Kidney capillary endothelial cell (primary cell): ENCODE measurements at regions not wholly inside any gene's neighbourhood (a gene's known extent, or its start where the extent isn't known, plus 50 kb on each side); places are given as distances from the start of the nearest gene placed in this dataset.
A peak's percentile ranks its signal among the peaks of the same experiment; 100 is the strongest.
"Not testable (repeated sequence)": the region's sequence is repeated elsewhere in the genome, so short reads cannot be mapped to it uniquely, and the experiment has no call there.

Experiments
- DNase-seq: peaks from one replicate; pipeline ENCODE4 v3.0.0-alpha.2; 2018; ENCODE audit warnings: low spot score

DNA sequence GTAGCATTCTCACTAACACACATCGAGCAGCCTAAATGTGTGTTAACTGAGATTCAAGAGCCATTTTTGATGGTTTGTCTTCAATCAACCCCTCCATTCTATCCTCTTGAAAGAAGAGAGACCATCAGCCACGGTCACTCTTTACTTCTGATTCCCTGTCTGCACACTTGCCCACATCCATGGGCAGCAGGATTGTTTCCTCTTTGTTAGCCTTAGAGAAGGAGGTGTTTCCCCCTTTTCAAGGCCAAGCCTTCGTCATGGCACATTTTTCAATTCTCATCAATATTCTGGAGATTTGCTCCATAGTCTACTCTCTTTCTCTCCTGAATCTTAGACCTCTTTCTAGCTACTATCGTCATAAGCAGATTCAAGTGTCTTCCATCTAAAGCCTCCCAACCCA lies 522.4 kb upstream of the NAALADL2 start:
- no peak for DNase-seq

DNA sequence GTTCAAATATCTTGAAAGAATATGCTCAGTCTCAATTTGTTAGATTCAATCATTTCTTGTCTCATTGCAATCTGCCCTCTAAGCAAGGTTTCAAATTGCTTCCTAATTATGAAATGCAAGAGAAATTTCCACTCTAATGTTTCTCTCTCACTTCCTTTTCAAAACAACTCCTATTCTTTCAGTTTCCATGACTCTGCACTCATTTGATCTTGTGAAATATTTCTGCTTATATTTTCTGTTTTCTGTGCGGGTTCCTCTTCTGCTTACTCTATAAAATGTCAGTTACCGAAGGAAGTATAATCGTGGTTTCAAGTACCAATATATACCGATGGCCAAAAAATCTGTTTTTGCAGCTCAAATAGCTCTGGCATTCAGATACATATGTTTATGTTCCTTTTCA lies 521.9 kb upstream of the NAALADL2 start:
- no peak for DNase-seq

DNA sequence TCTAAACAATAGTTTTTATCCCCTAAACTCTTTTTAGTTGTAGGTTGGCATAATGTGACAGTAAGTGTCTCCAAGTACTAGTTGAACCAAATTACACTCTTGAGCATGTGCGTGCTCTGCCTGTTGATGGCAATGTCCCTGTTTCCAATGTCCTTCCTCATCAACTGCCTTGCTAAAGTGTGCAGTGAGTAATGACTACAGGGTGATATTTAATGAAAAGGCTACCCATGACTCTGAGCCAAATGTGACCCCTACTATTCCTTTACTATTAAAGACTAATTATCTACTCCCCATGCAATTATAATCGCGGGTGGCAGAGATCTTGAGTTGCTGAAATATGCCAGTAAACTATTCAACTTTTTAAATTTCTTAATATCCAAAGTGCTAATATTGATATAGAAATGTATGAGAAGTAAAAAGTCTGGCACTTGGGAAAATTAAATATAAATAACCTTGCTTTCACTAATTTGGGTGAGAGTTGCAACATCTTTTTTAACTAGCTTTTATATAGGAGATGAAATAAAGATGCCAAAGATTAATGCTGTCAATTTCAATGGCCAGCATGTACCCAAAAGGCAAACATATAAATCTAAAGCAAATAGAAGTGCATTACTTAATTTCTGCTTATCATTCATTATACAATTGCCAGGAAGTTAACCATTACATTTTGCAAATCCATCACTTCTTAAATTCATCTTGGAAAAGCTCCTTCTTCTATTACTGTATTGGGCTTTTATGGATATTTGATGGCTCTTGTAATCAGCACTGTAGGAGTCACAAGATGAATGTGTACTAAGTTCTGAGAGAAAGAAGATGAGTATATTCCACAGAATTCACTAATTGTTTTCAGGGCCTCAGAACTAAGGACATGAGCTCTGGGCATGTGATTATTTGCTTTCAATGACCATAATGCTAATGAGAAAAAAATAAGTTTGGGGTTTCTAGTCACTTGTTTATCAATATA lies 518.2 kb upstream of the NAALADL2 start:
- no peak for DNase-seq

DNA sequence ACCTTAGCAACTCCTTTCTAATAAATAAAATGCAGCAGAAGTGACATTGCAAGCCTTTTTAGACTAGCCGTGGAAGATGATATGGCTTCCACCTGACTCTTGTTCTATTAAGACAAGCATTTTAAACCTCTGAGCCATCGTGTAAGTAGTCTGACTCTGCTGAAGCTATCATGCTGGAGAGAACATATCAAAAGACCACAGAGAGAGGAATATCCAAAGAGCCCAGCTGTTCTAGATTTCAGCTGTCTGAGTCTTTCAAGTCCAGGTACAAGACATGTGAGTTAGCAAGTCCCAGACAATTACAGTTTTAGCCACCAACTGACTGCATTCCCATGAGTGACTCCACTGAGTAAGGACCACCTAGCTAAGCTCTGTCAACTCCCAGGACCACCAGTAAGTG lies 517.0 kb upstream of the NAALADL2 start:
- no peak for DNase-seq

DNA sequence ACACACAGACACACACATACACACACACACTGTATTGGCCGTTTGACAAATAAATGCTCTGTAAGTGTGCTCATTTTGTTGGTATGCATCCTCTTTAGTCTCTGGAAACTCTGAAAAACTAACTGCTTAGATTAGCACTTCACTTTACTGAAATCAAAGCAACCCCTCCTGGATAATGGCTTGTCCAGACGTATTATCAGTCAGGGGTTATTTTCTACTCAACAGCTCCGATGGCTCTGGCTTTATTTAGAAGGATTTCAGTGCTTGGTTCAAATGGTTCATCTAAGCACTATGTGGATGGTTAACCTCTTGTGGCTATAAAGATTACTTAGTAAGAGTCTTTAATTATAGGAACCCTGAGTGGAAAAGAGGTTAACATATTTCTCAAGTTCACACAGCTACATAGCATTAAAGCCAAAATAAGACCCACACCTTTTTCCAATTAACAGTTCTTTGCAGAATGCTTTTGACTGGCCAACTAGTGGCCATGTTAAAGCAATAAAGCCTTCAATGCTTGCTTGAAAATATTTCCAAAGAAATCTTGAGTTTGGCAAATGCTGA lies 516.1 kb upstream of the NAALADL2 start:
- no peak for DNase-seq

DNA sequence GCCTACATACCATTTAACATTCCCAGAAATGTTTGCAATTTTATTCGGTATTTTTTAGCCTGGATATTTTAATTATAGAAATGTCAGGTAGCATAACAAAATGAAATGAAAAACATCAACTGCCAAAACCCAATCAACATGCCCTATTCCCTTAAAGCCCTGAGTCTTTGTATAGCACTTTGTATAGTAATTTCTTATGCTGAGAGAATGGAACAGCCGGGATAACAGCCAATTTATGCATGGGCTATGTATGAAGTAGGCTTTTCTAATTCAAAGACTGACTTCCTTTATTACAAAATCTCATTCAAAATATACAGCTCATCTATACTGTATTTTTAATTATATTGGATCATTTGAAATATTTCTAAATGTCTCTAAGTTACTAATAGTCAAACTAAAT lies 513.0 kb upstream of the NAALADL2 start:
- DNase-seq = no peak

DNA sequence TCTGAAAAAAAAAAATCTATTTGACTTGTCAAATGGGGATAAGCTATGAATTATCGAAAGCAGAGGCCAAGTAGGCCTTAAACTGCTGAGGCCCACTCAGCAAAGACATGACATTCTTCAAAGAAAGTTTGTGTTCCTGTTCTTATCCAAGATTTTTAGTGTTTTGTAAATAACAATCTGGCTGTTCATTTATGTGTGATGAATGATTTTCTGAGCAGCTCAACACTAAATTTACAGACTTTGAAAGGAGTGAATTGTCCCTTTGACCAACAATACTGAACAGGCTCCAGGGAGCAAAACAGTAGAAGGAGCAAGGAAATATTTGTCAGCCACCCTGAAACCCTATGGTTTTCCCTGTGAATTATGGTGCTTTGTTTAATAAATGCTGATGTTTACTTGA lies 512.6 kb upstream of the NAALADL2 start:
- no peak for DNase-seq

DNA sequence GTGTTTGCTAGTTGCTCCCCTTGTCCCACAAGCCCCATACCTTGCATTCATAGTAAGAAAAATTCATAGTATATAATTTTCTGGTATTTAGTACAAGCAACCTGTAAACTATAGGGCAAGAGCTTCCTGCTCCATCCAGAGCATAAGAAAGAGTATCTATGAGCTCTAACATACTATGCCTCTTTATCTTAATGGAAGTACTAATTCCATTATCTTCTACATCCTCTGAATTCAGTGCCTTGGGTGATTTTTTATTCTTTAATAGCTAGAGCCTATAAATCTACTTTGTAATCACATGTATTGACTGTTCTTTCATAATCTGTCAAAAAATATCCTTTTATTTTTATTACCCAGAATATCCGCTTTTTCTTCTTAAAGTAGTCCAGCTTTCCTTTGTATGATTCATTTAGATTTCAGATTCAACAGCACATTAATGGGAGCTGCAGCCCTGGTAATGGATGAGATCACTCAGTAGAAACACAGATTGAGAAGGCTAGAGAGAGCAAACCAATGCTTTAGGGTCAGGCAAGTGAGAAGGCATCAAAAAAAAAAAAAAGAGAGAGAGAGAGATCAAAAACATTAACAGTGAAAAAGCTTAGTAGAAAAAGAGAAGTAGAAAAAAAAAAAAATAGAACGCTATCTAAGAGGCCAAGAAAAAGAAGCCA lies 511.5 kb upstream of the NAALADL2 start:
- no peak for DNase-seq

DNA sequence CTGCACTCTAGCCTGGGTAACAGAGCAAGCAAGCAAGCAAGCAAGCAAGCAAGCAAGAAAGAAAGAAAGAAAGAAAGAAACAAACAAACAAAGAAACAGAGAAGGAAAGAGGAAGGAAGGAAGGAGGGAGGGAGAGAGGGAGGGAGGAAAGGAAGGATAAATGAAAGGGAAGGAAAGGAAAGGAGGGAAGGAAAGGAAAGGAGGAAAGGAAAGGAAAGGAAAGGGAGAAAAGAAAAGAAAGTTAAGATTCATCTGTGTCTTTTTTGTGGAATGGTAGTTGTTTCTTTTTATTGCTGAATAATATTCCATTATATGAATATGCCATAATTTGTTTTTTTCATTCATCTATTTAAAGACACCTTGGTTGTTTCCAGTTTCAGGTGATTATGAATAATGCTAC lies 506.9 kb upstream of the NAALADL2 start:
- DNase-seq = no peak

DNA sequence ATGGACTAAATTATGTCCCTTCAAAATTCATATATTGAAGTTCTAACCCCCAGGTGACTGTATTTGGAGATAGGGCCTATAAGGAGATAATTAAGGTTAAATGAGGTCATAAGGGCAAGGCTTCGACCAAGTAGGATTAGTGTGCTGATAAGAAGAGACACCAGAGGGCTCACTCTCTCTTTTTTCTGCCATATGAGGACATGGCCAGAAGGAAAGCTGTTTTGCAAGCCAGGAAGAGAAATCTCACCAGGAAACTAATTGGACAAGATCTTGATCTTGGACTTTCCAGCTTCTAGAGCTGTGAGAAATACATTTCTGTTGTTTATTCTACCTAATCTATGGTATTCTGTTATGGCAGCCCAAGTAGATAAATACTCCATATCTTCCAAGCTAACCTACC lies 503.6 kb upstream of the NAALADL2 start:
- no peak for DNase-seq

DNA sequence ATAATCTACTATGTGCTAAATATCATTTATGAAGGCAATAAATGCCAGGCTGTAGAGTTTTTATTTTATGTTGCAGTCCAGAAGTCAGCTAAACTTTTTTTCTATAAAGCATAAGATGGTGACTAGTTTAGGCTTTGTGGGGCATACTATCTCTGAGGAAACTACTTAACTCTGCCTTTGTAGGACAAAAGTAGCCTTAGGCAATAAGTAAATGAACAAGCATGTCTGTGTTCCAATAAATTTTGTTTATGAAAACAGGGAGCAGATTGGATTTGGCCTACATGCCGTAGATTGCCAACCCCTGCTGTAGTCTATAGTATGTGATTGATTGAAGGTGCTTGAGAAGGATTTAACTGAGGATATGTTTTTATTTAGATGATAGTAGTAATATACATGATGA lies 502.5 kb upstream of the NAALADL2 start:
- DNase-seq = no peak

DNA sequence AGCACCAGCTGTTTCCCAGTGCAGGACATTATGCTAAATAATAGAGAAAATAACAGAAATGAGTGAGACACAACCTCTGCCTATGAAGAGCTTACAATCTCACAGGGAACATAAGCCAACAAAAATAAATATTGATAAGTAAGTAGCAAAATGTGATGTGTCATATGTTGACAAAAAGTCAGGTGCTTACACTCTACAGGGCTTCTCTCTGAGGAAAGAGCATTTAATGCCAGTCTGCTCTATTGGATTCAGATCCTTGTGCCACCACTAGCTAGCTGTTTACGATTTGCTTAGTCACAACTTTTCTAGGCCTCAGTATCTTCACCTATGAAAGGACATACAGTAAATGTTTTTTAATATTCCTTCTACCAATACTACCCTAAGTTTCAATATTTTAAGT lies 500.9 kb upstream of the NAALADL2 start:
- DNase-seq = no peak

DNA sequence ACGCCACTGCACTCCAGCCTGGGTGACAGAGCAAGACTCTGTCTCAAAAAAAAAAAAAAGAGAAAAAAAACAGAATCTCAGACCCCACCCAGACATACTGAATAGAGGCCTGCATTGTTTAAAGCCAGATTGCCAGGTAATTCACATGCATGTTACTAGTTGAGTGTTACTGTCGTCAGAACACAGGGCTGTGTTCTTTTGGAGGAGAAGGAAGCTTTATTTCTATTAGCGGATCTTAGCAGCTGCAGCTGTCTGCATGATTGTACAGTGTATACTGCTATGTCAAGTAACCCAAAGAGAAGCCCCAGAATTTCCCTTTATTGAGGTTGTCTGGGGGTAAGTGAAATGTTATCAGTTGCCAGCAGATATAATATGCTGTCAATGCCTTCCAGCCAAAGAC lies 496.6 kb upstream of the NAALADL2 start:
- DNase-seq = no peak

DNA sequence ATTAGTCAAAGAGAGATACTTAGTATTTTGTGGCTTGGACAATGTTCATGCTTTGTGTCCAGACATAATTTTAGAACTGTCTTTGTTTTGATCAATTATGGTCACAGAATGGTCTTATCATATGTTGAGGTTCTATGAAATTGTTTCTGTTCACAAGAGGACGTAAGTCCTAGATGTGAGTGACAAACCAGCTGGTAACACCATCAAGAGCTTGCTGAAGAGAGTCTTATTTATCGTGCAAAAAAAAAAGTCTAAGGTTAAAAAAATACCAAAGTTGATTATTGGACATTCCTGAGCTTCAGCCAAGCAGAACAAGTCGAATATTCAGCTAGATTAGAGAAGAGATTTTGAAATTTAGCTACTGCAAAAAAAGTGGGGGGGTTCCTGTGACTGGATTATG lies 495.9 kb upstream of the NAALADL2 start:
- DNase-seq = no peak

DNA sequence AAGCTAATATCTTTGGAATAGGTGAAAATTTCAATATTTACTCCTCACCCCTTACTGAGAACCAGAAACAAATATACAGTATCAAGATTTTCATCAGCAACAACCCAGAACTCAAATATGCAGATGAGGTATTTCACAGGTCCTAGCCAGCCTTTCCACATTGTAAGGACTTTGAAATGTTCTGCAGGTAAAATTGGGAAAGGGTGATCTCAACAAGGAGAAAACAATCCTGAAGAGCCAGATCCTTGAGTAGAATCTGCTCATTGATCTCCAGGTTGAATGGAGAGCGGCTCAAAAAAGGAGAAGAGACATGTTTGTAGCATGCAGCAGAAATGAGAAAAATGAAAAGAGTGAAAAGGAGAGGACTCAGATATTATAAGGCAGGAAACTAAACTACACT lies 493.3 kb upstream of the NAALADL2 start:
- no peak for DNase-seq

DNA sequence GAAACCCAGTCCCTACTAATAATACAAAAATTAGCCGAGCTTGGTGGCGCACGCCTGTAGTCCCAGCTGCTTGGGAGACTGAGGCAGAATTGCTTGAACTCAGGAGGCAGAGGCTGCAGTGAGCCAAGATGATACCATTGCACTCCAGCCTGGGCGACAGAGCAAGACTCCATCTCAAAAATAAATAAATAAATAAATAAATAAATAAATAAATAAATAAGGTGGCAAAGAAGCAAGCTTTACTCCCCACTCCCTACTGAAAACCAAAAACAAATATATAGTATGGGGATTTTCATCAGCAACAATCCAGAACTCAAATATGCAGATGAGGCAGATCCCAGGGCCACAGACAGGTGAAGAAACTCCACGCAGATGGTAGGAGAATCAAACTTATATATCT lies 492.2 kb upstream of the NAALADL2 start:
- not testable (repeated sequence) for DNase-seq

DNA sequence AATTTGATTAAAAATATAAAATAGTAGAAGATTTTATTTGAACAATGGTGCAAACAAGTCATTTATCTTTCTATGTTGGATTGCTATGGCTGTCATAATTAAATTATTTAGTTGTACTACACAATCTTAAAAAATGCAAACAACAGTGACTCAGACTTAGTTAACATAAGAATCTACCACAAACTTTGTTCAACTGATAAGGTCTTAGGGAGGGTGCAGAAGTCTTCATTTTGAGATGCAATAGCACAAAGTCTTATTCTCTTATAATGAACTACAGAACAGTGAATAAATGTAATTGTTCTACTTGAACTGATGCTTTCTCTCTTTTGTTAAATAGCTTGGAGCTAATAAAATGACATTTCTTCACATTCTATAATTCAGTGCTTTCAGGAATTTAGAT lies 482.8 kb upstream of the NAALADL2 start:
- DNase-seq = no peak

DNA sequence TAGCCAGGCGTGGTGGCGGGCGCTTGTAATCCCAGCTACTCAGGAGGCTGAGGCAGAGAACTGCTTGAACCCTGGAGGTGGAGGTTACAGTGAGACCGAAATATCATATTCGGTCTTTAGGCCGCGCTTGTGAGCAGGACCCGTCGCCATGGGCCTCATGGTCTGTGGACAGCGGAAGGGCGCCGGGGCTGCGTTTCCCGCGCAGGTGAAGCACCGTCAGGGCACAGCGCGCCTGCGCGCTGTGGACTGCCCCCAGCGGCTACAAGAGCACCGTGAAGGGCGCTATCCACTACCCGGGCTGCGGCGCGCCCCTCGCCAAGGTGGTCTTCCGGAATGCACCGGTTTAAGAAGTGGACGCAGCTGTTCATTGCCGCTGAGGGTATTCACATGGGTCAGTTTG lies 482.0 kb upstream of the NAALADL2 start:
- no peak for DNase-seq

DNA sequence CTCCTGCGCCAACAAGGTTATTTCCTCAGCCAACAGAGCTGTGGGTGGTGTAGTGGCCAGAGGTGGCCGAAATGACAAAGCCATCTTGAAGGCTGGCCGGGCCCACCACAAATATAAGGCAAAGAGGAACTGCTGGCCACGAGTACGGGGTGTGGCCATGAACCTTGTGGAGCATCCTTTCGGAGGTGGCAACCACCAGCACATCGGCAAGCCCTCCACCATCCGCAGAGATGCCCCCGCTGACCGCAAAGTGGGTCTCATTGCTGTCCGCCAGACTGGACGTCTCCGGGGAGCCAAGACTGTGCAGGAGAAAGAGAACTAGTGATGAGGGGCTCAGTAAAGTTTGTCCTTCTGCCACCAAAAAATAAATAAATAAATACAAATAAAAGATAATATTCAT lies 481.4 kb upstream of the NAALADL2 start:
- no peak for DNase-seq

DNA sequence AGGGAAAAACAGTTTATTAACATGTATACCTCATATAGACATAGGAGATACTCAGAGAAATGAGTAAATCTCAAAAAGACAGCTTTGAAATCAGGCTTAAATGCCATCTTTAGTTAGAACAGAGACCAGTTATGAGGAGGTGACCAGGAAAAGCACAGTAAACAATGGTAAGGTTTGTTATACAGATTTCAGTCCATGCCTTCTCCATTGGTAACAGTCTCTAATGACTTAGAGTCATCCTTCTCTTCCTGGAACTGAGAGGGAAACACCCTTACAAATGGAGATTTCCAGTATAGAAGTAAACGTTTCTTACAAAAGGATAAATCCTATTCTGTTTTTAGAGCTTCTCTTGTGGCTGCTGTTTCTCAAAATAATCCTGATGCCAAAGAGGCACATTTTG lies 476.3 kb upstream of the NAALADL2 start:
- no peak for DNase-seq

DNA sequence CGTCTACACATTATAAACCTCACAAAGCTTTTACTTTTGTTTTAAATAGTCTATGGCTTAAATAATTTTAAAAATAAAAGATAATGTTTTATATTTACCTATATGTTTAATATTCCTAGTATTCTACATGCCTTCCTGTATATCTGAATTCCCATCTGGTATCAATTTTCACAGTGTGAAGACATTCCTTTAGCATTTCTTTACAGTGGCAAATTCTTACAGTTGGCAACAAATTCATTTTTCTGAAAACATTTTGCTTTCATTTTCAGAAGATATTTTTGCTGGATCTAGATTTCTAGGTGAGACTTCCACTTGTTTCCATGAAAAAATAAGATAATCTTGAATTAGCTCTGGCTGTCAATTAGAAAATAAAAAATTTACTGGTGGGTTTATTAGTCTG lies 471.4 kb upstream of the NAALADL2 start:
- no peak for DNase-seq

DNA sequence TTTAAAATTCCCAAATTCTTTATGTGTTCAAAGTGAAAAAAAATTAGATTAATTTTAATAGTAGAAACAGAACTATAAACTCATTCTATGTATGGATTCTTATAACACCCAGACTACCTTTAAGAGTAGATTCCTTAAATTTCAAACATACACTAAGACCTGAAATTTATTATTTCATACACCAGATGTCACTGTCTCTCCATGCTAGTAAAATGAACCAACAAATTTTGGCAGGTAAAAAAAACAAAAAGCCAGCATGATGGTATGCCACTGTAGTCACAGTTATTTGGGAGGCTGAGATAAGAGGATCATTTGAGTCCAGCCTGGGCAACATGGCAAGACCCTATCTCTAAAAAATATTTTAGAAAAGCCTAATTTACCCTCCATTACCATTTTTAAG lies 461.3 kb upstream of the NAALADL2 start:
- peak; percentile 1 for DNase-seq

DNA sequence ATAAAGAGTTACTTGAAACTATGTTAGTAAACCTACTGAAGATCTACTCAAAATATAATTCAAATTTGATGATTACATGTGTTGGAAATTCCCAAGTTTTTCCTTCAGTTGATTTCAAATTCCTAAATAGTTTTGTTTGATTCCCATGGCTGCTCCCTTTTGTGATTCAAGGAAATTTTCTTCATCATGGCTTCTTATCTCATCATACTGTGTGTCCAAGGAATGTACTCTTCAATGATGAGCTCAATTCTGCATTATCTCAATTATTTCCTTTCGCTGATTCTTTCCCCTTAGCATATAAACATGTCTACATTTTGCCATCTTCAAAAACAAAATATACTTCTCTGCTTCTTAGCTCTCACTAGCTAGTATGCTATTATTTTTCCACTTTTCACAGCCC lies 460.4 kb upstream of the NAALADL2 start:
- DNase-seq = no peak
